ENCODE measurements at regions not wholly inside any gene's neighbourhood (a gene's known extent, or its start where the extent isn't known, plus 50 kb on each side); places are given as distances from the start of the nearest gene placed in this dataset.

DNA sequence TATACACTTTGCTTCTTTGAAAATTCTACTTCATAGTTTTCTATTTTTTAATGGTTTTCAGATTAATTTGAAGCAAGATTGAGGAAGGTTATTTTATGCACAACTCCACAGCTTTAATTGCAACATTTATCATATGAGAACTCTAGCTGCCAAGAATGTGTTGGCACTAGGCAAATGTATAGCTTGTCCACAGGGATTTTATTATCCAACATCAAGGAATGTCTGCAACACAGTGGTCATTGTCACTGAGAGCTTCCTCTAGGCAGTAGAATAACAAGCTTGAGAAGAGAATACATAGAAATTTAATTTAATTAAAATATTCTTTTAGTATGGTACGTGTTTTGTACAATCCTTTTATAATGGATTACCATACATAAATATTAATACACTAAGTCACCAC, 1600.8 kb downstream of the ARAP2 start:
- H3K4me2 ChIP-seq, result no peak overlapping the region
- no peaks in the 10 kb centered on the region for H3K4me1 ChIP-seq
- H3K27ac ChIP-seq, result no peak overlapping the region
- TF ChIP-seq CTCF (IDR thresholded peaks at IDR 0.05) (no peak), EZH2 (IDR thresholded peaks at IDR 0.05) (no peak), EZH2phosphoT487 (IDR thresholded peaks at IDR 0.05) (no peak)
- H3K79me2 ChIP-seq (ENCODE audit: low read depth), result no peaks in the 10 kb centered on the region
- Mint-ChIP-seq H3K36me3 (peaks cover 10% of the 10 kb centered on the region), H3K27me3 (ENCODE audit: insufficient read depth, low read depth) (peaks cover 2% of the 10 kb centered on the region), H3K4me3 (no peak overlapping the region), H3K27ac (no peak overlapping the region), H3K9me3 (peaks cover 30% of the 10 kb centered on the region), H3K4me1 (peaks cover 4% of the 10 kb centered on the region)
- H3K9me3 ChIP-seq (ENCODE audit: low read depth), result peaks cover 14% of the 10 kb centered on the region
- no peak overlapping the region for H3K4me3 ChIP-seq
- no peak for DNase-seq (ENCODE audit: low spot score)
- no peak overlapping the region for H3K9ac ChIP-seq
- no peaks in the 10 kb centered on the region for H3F3A ChIP-seq (ENCODE audit: low read depth)
- no peaks in the 10 kb centered on the region for H3K36me3 ChIP-seq
- no peaks in the 10 kb centered on the region for H3K27me3 ChIP-seq
- H2AFZ ChIP-seq (replicated peaks), result no peak overlapping the region
- no peaks in the 10 kb centered on the region for H4K20me1 ChIP-seq (ENCODE audit: low read depth)

DNA sequence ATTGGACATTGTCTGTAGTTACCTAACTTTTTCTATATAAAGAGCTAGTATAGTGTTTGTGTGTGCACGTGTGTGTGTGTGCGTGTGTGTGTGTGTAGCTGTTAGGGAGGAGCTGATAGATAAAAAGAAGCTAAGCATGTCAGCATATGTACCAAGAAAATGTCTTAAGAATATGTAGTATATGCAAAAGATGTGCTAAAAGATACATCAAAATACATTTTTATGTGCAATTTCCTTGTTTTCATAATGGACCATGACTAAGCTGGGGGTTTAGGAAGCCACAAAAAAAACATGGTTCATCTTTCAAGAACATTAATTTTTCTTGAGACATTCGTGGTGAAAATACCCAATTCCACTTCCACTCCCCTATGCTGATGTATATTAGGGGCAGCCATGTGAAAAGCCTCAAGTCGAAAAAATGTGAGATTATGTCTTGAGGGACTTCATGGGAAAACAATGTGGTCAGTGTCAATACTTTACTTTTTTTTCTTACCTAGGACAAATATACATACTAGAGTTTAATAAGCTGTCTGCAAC, 1599.7 kb downstream of the ARAP2 start:
- Histone ChIP-seq H3K27ac (no peak overlapping the region), H2AFZ (replicated peaks) (no peak overlapping the region), H3K9ac (no peak overlapping the region), H3F3A (ENCODE audit: low read depth) (no peaks in the 10 kb centered on the region), H3K4me1 (no peaks in the 10 kb centered on the region), H3K4me3 (no peak overlapping the region), H3K79me2 (ENCODE audit: low read depth) (no peaks in the 10 kb centered on the region), H4K20me1 (ENCODE audit: low read depth) (no peaks in the 10 kb centered on the region), H3K27me3 (no peaks in the 10 kb centered on the region), H3K4me2 (no peak overlapping the region), H3K9me3 (ENCODE audit: low read depth) (peaks cover 14% of the 10 kb centered on the region), H3K36me3 (no peaks in the 10 kb centered on the region)
- Mint-ChIP-seq H3K36me3 (peaks cover 7% of the 10 kb centered on the region), H3K9me3 (peaks cover 26% of the 10 kb centered on the region), H3K27me3 (ENCODE audit: insufficient read depth, low read depth) (no peaks in the 10 kb centered on the region), H3K4me1 (peaks cover 4% of the 10 kb centered on the region), H3K27ac (no peak overlapping the region), H3K4me3 (no peak overlapping the region)
- TF ChIP-seq CTCF (IDR thresholded peaks at IDR 0.05) (no peak), EZH2 (IDR thresholded peaks at IDR 0.05) (no peak), EZH2phosphoT487 (IDR thresholded peaks at IDR 0.05) (no peak)
- no peak for DNase-seq (ENCODE audit: low spot score)

- Mint-ChIP-seq H3K27ac (no peak overlapping the region), H3K4me3 (no peak overlapping the region), H3K36me3 (no peaks in the 10 kb centered on the region), H3K27me3 (ENCODE audit: insufficient read depth, low read depth) (no peaks in the 10 kb centered on the region), H3K9me3 (peaks cover 3% of the 10 kb centered on the region), H3K4me1 (no peaks in the 10 kb centered on the region)
- H3K4me1 ChIP-seq, result no peaks in the 10 kb centered on the region
- no peaks in the 10 kb centered on the region for H4K20me1 ChIP-seq (ENCODE audit: low read depth)
- H3K27me3 ChIP-seq, result no peaks in the 10 kb centered on the region
- H3K27ac ChIP-seq, result no peak overlapping the region
- DNase-seq (ENCODE audit: low spot score), result no peak
- no peaks in the 10 kb centered on the region for H3K36me3 ChIP-seq
- H3F3A ChIP-seq (ENCODE audit: low read depth), result no peaks in the 10 kb centered on the region
- no peaks in the 10 kb centered on the region for H3K9me3 ChIP-seq (ENCODE audit: low read depth)
- no peak overlapping the region for H3K9ac ChIP-seq
- H2AFZ ChIP-seq (replicated peaks), result no peak overlapping the region
- H3K4me3 ChIP-seq, result no peak overlapping the region
- no peaks in the 10 kb centered on the region for H3K79me2 ChIP-seq (ENCODE audit: low read depth)
- no peak overlapping the region for H3K4me2 ChIP-seq
- TF ChIP-seq EZH2phosphoT487 (IDR thresholded peaks at IDR 0.05), result no peak
- TF ChIP-seq CTCF (IDR thresholded peaks at IDR 0.05), result no peak
- TF ChIP-seq EZH2 (IDR thresholded peaks at IDR 0.05), result no peak
These were observed 1594.6 kb downstream of the ARAP2 start for GRCh38 chr4:34649716-34650115.

All from neural progenitor cell (in vitro differentiated cells).